Fibroblast of skin of abdomen (primary cell): ENCODE measurements at regions not wholly inside any gene's neighbourhood (a gene's known extent, or its start where the extent isn't known, plus 50 kb on each side); places are given as distances from the start of the nearest gene placed in this dataset.
"Not testable (repeated sequence)": the region's sequence is repeated elsewhere in the genome, so short reads cannot be mapped to it uniquely, and the experiment has no call there.

Experiments used
- DNase-seq: peaks from one replicate; pipeline ENCODE4 v3.0.0-alpha.2; 2013

DNA sequence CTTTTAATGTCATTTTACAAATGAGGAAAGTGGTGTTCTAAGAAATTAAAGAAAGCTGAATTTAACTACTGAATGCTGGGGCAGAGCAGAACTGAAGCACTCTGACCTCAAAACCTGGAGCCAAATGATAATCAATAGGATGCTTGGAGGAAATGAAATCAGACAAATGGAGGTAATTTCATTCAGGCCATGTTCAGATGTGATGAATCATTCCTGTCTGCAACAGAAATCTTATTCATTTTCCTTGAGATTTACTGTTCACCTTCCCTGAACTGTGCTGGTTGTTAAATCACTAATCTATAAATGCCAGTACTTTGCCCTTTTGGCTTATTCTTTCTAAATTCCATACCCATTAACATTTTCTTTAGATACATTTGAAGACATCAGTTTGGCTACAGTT is 85.6 kb upstream of the SNX7 start:
- DNase-seq: no peak

DNA sequence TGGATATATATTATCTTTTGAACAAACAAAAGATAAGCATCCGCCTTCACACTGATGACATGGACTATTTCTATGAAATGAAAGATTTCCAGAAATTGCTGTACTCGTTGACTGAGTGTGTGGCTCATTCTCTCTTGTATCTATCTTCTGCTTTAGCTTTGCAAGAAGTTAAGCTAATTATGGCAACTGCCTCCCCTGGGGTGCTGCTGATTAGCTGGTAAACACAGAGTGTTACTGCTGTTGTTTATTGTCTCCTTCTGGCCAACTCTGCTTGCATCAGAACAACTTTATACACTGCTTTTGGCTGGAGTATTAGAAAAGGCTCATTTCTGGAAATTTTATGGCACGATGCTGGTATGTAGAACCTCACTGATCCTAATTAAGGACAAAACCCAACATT is 95.6 kb upstream of the SNX7 start:
- no peak for DNase-seq

DNA sequence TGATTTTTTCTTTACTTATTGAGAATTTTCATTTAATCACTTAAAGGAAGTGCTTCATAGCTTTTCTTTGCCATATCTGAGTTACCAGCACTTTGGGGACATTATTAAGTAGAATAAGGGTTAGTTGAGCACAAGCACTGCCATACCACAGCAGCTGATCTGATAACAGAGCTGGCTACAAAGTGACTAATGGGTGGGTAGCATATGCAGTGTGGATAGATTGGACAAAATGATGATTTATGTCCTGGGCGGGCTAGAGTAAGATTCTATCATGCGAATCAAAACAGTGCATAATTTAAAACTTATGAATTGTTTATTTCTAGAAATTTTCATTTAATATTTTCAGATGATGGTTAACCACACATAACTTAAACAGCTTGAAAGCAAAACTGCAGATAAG is 102.2 kb upstream of the SNX7 start:
- DNase-seq: no peak

DNA sequence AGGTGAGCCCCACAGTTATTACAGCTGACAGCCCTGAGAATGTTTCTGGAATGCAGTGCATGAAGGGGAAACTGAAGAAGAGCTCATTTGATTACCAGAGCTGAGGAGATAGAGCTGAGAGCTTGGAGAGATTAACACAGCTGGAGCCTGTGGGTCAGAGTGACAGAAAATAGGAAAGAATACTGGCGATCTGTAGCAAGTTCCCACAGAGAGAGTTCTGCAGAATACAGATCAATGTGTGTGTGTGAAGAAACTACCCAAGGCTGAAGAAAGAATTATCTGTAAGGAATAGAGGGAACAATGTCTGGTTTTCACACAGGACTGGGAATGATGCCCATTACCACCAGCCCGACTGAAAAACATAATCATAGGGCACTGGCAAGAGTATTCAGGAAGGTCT is 103.6 kb upstream of the SNX7 start:
- DNase-seq: no peak

DNA sequence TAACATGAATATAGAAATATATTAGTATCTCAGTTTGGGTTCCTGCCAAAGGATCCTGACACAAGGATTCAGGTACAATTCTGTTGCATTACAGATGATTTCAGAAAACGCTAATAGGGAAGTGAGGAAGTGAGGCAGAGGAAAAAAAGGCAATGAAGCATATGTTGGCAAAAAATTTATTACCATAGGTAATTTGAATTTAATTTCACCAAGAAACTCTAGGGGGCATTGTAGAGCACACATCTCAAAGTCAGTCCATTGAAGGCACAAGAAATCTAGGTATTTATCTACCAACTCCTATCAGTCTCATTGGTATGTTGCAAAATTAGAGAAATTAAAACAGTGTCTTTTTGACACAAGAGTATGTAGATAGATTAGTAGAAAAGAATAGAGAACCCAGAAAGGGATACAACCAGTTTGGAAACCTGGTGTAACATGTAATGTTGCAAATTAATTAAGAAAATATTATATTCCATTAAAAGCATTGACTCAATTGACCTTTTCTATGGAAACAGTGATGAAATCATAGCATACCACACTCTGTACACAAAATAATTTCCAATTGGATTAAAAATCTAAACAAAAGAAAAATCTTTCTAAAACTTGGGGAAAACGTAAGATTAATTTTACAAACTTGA is 104.9 kb upstream of the SNX7 start:
- DNase-seq: peak; percentile 9

DNA sequence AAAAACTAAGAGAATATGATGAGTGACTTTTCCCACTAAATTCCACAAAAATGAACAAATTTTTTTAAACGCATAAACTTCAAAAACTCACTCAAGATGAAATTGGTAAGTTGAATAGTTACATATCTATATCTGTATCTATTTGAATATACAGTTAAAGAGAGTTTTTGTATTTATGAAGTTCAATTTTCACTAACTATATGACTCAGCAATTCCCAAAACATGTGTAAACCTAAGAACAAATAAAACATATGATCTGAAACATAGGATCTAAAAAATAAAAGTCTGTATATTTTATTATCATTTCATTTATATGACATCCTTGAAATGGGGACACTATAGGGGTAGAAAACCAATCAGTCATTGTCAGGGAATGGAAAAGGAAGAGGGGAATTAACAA is 105.7 kb upstream of the SNX7 start:
- no peak for DNase-seq

DNA sequence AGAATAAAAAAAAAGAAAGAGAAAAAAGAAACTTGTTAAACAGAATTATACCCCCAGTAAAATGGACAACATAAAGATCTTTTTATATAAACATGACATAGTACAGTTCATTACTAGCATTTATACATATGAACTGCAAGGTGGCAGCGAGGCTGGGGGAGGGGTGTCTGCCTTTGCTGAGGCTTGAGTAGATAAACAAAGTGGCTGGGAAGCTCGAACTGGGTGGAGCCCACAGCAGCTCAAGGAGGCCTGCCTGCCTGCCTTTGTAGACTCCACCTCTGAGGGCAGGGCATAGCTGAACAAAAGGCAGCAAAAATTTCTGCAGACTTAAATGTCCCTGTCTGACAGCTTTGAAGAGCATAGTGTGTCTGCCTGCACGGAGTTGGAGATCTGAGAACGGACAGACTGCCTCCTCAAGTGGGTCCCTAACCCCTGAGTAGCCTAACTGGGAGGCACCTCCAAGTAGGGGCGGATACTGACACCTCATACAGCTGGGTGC is 108.9 kb upstream of the SNX7 start:
- DNase-seq: not testable (repeated sequence)

DNA sequence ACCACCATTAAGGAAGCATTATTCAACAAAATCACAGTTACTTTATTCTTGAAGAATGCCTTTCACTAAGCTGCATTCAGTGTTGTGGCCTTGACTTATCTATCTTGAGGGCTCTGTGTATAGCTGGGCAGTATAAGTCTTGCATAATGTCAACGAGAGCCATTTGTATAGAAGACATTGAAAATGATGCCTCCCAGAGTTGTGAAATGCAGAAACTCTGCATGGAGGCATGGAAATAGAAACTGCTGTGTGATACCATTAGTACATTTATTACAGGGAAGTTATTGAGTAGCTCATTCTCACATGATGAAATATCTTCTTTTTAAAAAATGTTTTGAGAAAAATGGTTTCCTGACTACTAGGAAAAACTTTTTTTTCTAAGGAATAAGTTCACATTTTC is 111.4 kb upstream of the SNX7 start:
- no peak for DNase-seq

DNA sequence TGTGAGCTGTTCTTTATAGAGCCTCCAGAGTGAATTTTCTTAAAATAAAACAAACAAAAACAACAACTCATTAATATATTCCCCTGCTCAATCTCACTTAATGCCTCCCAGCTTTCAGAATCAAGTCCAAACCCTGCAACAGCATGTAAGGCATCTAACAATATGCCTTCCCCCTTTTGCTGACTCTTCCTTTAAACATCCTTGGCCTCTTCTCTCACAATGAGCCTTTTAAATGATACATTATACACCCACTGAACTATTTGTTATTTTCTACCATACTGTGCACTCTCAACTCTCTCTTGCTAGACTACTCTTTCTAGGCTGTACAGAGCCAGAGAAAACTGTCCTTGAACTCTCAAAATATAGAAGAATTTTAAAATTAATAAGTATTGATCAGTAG is 115.2 kb upstream of the SNX7 start:
- DNase-seq: no peak

DNA sequence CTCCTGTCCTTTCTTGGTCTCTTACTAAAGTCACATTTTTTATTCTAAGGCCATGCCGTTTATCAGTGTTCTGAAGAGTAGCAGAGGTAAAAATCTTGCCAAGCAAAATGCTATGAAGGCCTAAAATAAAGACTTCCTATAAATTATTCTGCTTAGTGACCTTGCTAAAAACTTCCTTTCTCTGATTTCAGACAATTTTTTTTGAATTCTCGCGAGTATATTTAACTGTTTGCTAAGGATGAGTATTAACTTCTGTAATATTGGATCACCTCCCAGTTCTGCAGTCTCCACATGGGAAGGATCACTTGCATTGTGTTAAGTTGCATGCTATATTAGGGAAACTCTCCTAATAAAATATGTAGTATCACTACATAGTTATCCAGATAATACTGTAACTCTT is 123.4 kb upstream of the SNX7 start:
- DNase-seq: no peak

DNA sequence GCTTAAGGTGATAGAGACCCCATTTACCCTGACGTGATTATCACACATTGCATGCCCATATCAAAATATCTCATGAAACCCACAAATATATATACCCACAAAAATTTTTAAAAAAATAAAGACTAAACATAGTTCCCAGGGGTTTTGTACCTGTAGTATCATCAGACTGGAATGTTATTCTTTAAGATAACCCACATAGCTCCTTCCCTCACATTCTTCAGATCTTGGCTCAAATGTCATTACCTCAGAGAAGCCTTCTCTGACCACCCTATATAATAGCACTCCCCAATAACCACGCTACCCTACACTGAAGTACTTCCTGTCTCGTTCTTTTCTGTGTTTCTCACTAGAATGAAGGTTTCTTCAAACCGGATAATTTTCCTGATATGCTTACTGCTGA is 138.3 kb upstream of the SNX7 start:
- DNase-seq: no peak

DNA sequence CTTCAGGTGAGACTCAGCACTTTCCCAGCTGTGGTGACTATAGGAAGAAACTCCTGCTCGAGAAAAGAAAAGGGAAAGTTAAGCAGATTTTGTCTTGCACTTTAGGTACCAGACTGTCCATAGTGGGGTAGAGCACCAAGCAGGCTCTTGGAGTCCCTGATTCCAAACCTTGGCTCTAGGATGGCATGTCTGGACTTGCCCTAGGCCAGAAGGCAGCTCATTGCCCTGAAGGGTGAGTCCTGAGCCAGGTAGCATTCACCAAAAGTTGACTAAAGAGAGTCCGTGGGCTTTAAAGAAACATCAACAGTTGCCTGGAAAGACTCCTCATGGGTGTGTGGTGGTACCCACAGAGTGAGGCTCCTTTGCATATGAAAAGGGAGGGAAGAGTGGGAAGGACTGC is 145.2 kb upstream of the SNX7 start:
- no peak for DNase-seq

DNA sequence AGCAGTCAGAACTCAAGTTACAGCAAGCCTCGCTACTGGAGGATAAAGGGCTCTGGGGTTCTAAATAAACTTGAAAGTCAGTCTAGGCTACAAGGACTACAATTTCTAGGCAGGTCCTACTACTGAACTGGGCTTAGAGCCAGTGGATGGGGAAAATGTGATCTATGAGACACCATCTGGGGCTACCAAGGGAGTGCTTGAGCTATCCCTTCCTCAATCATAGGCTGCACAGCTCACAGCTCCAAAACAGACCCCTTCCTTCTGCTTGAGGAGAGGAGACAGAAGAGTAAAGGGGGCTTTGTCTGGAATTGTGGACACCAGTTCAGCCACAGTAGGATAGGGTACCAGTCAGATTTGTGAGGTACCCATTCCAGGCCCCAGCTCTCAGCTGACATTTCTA is 145.8 kb upstream of the SNX7 start:
- DNase-seq: no peak

DNA sequence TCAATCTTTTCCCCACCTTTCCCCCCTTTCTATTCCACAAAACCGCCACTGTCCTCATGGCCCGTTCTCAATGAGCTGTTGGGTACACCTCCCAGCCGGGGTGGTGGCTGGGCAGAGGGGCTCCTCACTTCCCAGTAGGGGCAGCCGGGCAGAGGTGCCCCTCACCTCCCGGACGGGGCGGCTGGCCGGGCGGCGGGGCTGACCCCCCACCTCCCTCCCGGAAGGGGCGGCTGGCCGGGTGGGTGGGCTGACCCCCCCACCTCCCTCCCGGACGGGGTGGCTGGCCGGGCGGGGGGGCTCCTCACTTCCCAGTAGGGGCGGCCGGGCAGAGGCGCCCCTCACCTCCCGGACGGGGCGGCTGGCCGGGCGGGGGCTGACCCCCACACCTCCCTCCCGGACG is 149.3 kb upstream of the SNX7 start:
- not testable (repeated sequence) for DNase-seq

DNA sequence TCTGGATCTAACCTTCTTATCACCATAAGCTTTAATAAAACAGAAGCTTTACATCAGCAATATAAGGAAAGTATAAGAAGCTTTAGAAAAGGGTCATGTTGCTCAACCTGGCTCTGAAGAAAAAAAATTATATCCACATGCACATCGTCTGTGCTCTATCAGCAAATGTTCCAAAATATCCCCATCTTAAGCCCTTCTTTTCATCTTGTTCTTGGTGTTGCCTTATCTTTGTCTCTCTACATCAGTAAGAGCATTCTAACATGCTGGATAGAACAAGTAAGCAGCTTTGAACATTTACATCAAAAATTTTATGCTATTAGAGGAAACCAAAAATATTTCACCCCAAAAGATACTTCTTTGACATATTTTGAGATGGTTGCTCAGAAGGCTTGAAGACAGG is 157.8 kb upstream of the SNX7 start:
- DNase-seq: no peak

DNA sequence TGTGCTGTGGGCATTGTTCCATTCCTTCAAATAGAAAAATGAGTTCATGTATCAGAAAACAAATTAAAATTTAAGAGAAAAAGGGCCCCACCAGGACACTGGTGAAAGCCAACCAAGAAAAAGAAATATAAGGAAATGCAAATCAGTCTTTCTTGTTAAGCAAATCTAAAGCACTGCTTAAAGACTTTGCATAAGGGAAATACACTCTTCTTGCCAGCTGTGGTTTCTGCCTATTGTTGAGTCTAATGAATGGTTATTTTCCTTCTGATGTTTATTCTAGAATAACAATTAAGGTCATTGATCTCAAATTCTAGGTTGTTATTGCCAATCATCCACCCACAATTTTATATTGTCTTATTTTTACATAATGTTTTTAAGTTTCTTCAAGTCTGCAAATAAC is 158.6 kb upstream of the SNX7 start:
- DNase-seq: no peak

DNA sequence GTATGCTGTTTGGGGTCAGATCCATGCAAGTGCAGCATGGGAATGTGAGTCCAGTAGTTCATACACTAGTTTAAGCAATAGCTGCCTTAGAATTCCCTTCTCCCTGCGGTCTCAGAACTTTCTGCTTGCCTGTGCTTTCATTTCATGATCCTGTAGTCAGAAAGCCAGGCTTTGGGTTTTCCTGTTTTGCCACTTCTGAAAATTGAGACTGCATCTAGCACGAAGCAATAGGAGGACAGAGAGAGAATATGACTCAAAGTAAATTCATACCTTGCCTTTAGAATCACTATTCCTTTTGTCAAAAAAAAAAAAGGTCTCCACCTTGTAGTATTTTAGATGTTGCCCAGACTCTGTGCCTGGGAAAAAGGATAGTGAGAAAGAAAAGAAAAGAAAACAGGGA is 161.2 kb upstream of the SNX7 start:
- DNase-seq: no peak

DNA sequence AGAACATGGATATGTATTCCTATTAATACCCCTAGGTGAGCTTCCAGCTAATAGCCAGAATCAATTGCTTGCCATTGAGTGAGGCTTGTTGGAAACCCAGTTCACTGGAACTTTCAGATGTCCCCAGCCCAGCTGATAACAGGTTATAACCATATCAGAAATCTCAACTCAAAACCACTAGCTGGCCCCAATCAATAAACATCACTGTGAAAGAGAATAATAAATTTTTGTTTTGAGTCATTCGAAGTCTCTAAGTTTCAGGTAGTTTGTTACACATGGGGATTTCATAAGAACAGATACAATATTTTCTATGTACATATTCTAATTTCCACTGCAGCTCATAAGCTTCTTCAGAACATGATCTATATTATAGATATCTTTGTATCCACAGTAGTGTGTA is 162.9 kb upstream of the SNX7 start:
- no peak for DNase-seq

DNA sequence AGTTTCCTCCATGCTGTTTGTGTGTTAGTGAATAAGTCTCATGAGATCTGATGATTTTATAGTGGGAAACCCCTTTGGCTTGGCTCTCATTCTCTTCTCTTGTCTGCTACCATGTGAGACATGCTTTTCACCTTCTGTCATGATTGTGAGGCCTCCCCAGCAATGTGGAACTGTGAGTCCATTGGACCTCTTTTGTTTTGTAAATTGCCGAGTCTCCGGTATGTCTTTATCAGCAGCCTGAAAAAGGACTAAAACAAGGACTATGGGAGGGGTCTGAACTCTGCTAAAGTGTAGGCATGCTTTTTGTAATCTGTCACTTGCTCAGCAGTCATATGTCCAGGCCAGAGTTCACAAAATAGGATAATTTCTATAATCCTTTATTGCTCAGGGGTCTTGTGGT is 164.0 kb upstream of the SNX7 start:
- no peak for DNase-seq

DNA sequence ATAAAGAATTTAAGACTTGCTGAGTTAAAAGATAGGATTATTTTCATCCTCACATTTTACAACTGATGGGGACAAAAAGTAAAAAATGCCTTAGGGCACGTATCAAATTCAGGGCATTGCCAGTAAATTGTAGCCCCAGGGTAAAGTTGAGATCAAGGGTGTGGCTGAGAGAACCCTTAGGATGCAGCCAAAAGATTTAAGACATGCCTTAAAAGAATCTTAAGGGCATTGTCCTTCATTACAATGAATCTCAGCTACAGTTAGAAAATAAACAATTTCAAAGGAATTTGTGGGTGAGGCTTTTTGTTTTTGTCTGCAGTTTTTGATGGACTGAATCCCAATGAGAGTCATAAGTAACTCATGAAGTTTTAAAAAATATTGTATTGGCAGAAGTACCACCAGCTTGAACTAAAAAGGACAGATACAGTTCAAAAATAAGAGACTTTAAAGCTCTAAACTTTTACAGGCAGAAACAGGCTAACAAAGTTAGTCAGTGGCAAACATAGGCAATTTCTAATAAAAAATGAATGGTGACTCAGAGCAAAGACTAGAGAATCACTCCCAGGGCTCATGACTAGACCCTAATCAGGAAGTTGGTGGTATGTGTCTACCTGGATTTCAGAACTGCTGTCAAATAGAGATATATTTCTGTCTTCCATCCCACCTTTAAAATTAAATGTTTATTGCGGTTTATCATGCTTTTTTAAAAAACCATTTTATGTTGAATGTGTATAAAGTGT is 165.1 kb upstream of the SNX7 start:
- DNase-seq: no peak

DNA sequence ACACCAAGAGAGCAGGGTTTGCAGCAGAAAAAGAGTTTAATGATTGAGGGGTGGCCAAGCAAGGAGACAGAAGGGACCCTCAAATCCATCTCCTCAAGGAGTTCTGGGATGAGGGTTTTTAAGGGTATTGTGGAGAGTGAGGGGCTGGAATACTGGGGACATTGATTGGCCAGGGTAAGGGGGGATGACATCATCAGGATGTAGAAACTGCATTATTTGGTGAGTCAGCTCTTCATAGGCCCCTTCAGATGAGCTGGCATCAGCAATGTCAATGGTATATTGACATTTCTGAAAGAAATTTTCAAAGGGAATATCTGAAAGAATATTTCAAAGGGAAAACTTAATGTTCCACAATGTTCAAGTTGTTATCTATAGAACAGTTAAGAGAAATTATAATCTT is 168.1 kb upstream of the SNX7 start:
- no peak for DNase-seq

DNA sequence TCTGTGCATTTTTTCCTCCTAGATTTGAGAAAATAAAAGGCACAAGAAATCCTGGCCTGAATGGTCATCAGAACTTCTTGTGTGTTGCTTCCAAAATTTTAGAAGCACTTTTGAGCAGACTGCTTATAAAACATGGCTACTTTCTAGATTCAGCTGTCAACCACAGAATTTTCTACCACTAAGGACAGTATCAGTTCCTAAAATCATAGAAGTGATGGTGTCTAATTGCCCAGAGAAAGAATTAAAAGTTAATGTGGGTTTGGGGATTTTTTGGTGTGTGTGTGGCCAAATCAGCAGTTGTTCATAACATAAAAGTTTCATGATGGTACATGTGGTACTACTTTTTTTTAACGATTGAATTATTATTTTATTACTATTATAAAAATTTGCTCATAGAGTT is 171.4 kb upstream of the SNX7 start:
- DNase-seq: no peak

DNA sequence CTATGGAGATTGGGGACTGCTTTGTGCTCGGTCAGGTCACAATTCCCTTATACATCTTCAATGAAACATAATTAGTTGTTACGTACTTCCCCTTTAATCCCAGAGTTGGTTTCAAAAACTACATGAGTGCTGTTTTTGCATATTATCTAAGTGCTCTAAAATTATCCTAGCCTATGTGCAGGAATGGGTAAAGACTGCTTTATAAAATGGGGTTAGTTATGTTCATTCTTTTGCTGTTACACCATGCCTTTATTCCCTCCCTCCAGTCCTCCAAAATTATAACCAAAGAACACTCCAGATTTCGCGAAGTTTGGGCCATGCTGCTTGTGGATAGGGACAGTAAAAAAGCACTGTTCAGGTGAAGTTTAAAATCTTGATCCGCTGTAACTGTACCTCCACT is 173.9 kb upstream of the SNX7 start:
- no peak for DNase-seq

DNA sequence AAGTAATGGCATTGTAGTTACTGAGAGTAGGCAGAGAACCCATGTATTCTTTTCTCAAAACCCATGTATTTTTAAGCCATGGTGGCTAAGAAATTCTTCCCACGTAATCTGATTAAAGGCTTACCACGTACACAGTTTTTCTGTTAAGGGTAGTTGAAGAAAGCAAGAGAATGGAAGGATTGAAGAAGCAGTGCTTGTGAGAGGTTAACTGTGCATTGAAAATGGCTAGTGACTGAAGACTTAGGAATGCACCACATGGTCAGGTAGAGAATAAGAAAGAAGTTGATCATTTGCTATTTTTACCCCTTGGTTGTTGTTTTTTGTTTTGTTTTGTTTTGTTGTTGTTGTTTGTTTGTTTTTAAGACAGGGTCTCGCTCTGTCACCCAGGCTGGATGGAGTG is 178.9 kb upstream of the SNX7 start:
- no peak for DNase-seq

DNA sequence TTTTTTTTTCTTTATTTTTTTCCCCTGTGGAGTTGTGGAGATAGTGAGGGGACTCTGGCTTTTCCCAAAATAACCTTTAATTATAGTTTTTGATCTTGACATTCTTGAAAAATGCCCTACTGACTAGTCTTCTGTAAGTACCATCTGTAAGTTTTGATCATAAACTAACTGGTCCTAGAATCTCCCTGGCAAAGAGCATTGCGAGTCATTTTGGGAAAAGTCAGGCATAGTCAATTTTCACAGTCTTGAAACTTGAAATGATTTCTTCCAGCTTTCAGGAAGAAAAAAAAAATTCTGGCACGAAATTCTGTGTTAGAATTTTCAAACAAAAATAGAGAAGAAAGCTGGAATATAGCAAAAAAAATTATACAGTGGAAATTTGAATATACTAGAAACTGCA is 181.2 kb upstream of the SNX7 start:
- DNase-seq: no peak
